IMR-90 (cell line): ENCODE measurements at regions not wholly inside any gene's neighbourhood (a gene's known extent, or its start where the extent isn't known, plus 50 kb on each side); places are given as distances from the start of the nearest gene placed in this dataset.

Experiments
- ATAC-seq: fragments of 200-7000 bp; cut with Tn5 transposase; 2 replicates; pipeline ENCODE4 v1.9.1; 2020; ENCODE audit warnings: low read depth, mild to moderate bottlenecking, moderate library complexity
- BruUV-seq: library from RNA; stranded (reverse); fragments of 400-500 nt; replicated peaks from 2 replicates; lab custom pipeline; 2021; lab: Mats Ljungman, UMichigan
- CTCF ChIA-PET: fragments of 300-600 bp; formaldehyde crosslinking; extraction: SDS; loops from one replicate; lab custom pipeline; 2021; ENCODE audit warnings: antibody characterized with exemption; lab: Yijun Ruan, JAX
- POLR2A ChIA-PET: fragments of 300-600 bp; sonication (Branson Sonifier 250); formaldehyde crosslinking; loops from one replicate; lab custom pipeline; 2022; ENCODE audit warnings: antibody characterized with exemption; ENCODE audit not compliant: unreplicated experiment; lab: Charles Lee
- DNase-seq: peaks from one replicate; pipeline ENCODE4 v3.0.0; 2013
- H2AFZ ChIP-seq: replicated peaks from 2 replicates; pipeline ENCODE3; 2013; ENCODE audit warnings: low read length, mild to moderate bottlenecking; ENCODE audit not compliant: poor library complexity
- H2AK5ac ChIP-seq: 2 replicates; pipeline ENCODE4 v1.6.1; 2013; ENCODE audit warnings: low read depth, low read length, inconsistent platforms
- H2AK9ac ChIP-seq: replicated peaks from 2 replicates; pipeline ENCODE3; 2013; ENCODE audit warnings: mild to moderate bottlenecking, low read depth, low read length, moderate library complexity; ENCODE audit not compliant: poor library complexity
- H2BK120ac ChIP-seq: 2 replicates; pipeline ENCODE4 v1.6.1; 2013; ENCODE audit warnings: low read depth, low read length, inconsistent platforms
- H2BK15ac ChIP-seq: 3 replicates; pipeline ENCODE4 v1.6.1; 2013; ENCODE audit warnings: low read depth, low read length, inconsistent platforms
- H2BK20ac ChIP-seq: 2 replicates; pipeline ENCODE4 v1.6.1; 2013; ENCODE audit warnings: low read depth, mild to moderate bottlenecking, inconsistent platforms, low read length, moderate library complexity
- H2BK5ac ChIP-seq: 2 replicates; pipeline ENCODE4 v1.6.1; 2013; ENCODE audit warnings: mild to moderate bottlenecking, low read depth, low read length, inconsistent platforms; ENCODE audit not compliant: poor library complexity, severe bottlenecking
- H3K14ac ChIP-seq: replicated peaks from 2 replicates; pipeline ENCODE4 v1.6.1; 2013; ENCODE audit warnings: low read depth, low read length, inconsistent platforms
- H3K18ac ChIP-seq: 2 replicates; pipeline ENCODE4 v1.6.1; 2013; ENCODE audit warnings: low read depth, low read length, control low read depth
- H3K23ac ChIP-seq: 2 replicates; pipeline ENCODE4 v1.6.1; 2013; ENCODE audit warnings: low read depth, low read length, inconsistent platforms
- H3K27ac ChIP-seq: 2 replicates; pipeline ENCODE4 v1.5.1; 2013; ENCODE audit warnings: mild to moderate bottlenecking, control low read depth, low read length; ENCODE audit not compliant: insufficient read depth
- H3K27me3 ChIP-seq: 2 replicates; pipeline ENCODE4 v1.6.1; 2013; ENCODE audit warnings: low read length; ENCODE audit not compliant: control insufficient read depth, insufficient read depth
- H3K36me3 ChIP-seq: 2 replicates; pipeline ENCODE4 v1.6.1; 2013; ENCODE audit warnings: low read length, mixed read lengths; ENCODE audit not compliant: control insufficient read depth, insufficient read depth
- H3K4ac ChIP-seq: 2 replicates; pipeline ENCODE4 v1.6.1; 2013; ENCODE audit warnings: low read depth, low read length, inconsistent platforms
- H3K4me1 ChIP-seq: 2 replicates; pipeline ENCODE4 v1.6.1; 2013; ENCODE audit warnings: low read length, mixed read lengths; ENCODE audit not compliant: control insufficient read depth, insufficient read depth
- H3K4me2 ChIP-seq: 2 replicates; pipeline ENCODE4 v1.6.1; 2013; ENCODE audit warnings: low read depth, mild to moderate bottlenecking, control low read depth, low read length, moderate library complexity
- H3K4me3 ChIP-seq: 2 replicates; pipeline ENCODE4 v1.5.1; 2013; ENCODE audit warnings: low read depth, mild to moderate bottlenecking, control low read depth, low read length, moderate library complexity; ENCODE audit not compliant: insufficient read depth
- H3K56ac ChIP-seq: 2 replicates; pipeline ENCODE4 v1.6.1; 2013; ENCODE audit warnings: low read length, inconsistent platforms; ENCODE audit not compliant: insufficient read depth; ENCODE audit errors: extremely low read depth
- H3K79me1 ChIP-seq, 2 experiments: 2 replicates each; pipeline ENCODE4 v1.6.1; 2013; ENCODE audit warnings: low read length in 2 of 2, inconsistent platforms in 1 of 2, low read depth in 1 of 2
- H3K9ac ChIP-seq: 2 replicates; pipeline ENCODE4 v1.6.1; 2013; ENCODE audit warnings: low read depth, low read length, control low read depth
- H3K9me1 ChIP-seq: 2 replicates; pipeline ENCODE4 v1.6.1; 2013; ENCODE audit warnings: low read length, inconsistent platforms; ENCODE audit not compliant: insufficient read depth
- H3K9me3 ChIP-seq: 2 replicates; pipeline ENCODE4 v1.6.1; 2013; ENCODE audit warnings: low read length; ENCODE audit not compliant: control insufficient read depth, insufficient read depth
- H4K20me1 ChIP-seq: 2 replicates; pipeline ENCODE4 v1.6.1; 2013; ENCODE audit warnings: low read length, inconsistent platforms; ENCODE audit not compliant: insufficient read depth
- H4K5ac ChIP-seq: 2 replicates; pipeline ENCODE4 v1.6.1; 2013; ENCODE audit warnings: mild to moderate bottlenecking, low read depth, low read length, control low read depth
- H4K8ac ChIP-seq, 2 experiments: 2 replicates each; pipeline ENCODE4 v1.6.1; 2013; ENCODE audit warnings: low read depth in 2 of 2, low read length in 2 of 2, control low read depth in 1 of 2, inconsistent platforms in 1 of 2
- H4K91ac ChIP-seq: 2 replicates; pipeline ENCODE4 v1.6.1; 2013; ENCODE audit warnings: low read depth, low read length, inconsistent platforms; ENCODE audit not compliant: insufficient read depth
- BHLHE40 ChIP-seq: fragments of 150-350 bp; IDR thresholded peaks from 2 replicates; pipeline ENCODE4 v1.6.1; 2016; ENCODE audit warnings: mild to moderate bottlenecking, low read depth, low read length
- CHD1 ChIP-seq: IDR thresholded peaks from 2 replicates; pipeline ENCODE4 v1.6.1; 2012; ENCODE audit warnings: low read depth, low read length, improper control_type of control experiment
- NFE2L2 ChIP-seq: fragments of 150-350 bp; IDR thresholded peaks from 2 replicates; pipeline ENCODE4 v1.6.1; 2016; ENCODE audit warnings: low read depth, mild to moderate bottlenecking, low read length
- RAD21 ChIP-seq: IDR thresholded peaks from 2 replicates; pipeline ENCODE4 v1.6.1; 2012; ENCODE audit warnings: low read length, improper control_type of control experiment
- RCOR1 ChIP-seq: IDR thresholded peaks from 2 replicates; pipeline ENCODE4 v1.6.1; 2012; ENCODE audit warnings: mild to moderate bottlenecking, low read length, improper control_type of control experiment; ENCODE audit not compliant: insufficient replicate concordance
- RFX5 ChIP-seq: IDR thresholded peaks from 2 replicates; pipeline ENCODE4 v1.8.0; 2012; ENCODE audit warnings: low read depth, mild to moderate bottlenecking, low read length, moderate library complexity
- WGBS, 2 experiments: methylation state at CpG; one replicate each; pipeline versions ENCODE4 v1.1.5 to v1.1.7; 2013; ENCODE audit warnings: missing lambda C conversion rate in 2 of 2; ENCODE audit not compliant: insufficient read length in 1 of 2; ENCODE audit errors: extremely low coverage in 2 of 2; 5-methylcytosine and 5-hydroxymethylcytosine counted together
- dilution Hi-C: fragments of 300-500 bp; cut with HindIII; formaldehyde crosslinking; loops from one replicate; pipeline ENCODE4 v1.14.3; 2018; ENCODE audit warnings: low sequenced_read_pairs; ENCODE audit not compliant: unreplicated experiment
- in situ Hi-C: fragments of 300-500 bp; cut with MboI; formaldehyde crosslinking; loops from 3 replicates; pipeline ENCODE4 v1.14.3; 2019; ENCODE audit warnings: low sequenced_read_pairs, inconsistent platforms, mixed read lengths
- intact Hi-C: fragments of 100-400 bp; cut with micrococcal nuclease; formaldehyde crosslinking; loops from 2 replicates; pipeline ENCODE4 v1.10.0; 2022

GRCh38 chr2:871175-871727 is 79.4 kb upstream of the SNTG2 start:
- no peak overlapping the region for H3K18ac ChIP-seq
- H2BK20ac ChIP-seq: no peak overlapping the region
- no peak overlapping the region for H2BK5ac ChIP-seq
- H2BK15ac ChIP-seq: no peak overlapping the region
- no peak overlapping the region for H3K4ac ChIP-seq
- DNase-seq: no peak
- ATAC-seq: no peak
- H4K5ac ChIP-seq: no peak overlapping the region
- H4K20me1 ChIP-seq: no peaks in the 10 kb centered on the region
- intact Hi-C loops: no loop called here
- TF ChIP-seq RAD21: no peak
- no peak for TF ChIP-seq RCOR1
- no peak for TF ChIP-seq RFX5
- no peak for TF ChIP-seq BHLHE40
- no peak for TF ChIP-seq NFE2L2
- no peak for TF ChIP-seq CHD1
- CTCF ChIA-PET: no interaction called here
- no peak overlapping the region for H3K9ac ChIP-seq
- H3K4me1 ChIP-seq: no peaks in the 10 kb centered on the region
- H3K27me3 ChIP-seq: no peaks in the 10 kb centered on the region
- H2BK120ac ChIP-seq: no peak overlapping the region
- no peak overlapping the region for H3K23ac ChIP-seq
- POLR2A ChIA-PET: no interaction called here
- no peak overlapping the region for H4K91ac ChIP-seq
- H2AFZ ChIP-seq: no peak overlapping the region
- peaks cover 30% of the 10 kb centered on the region for H3K9me3 ChIP-seq
- WGBS, 2 experiments: 77% methylated on average over 14 of the region's 24 CpGs; no CpG with 5 or more reads in 1 of the 2 experiments
- H2AK9ac ChIP-seq: no peak overlapping the region
- no peak overlapping the region for H3K4me3 ChIP-seq
- H3K56ac ChIP-seq: no peak overlapping the region
- no peaks in the 10 kb centered on the region for H3K79me1 ChIP-seq
- H3K4me2 ChIP-seq: no peak overlapping the region
- dilution Hi-C loops: no loop called here
- no peak overlapping the region for H3K27ac ChIP-seq
- in situ Hi-C loops: no loop called here
- no peak overlapping the region for H2AK5ac ChIP-seq
- no TSS peak for BruUV-seq
- no peaks in the 10 kb centered on the region for H3K36me3 ChIP-seq
- H3K9me1 ChIP-seq: no peaks in the 10 kb centered on the region
- H3K14ac ChIP-seq: no peak overlapping the region
- H4K8ac ChIP-seq: no peak overlapping the region
